Suppressor macrophage treated with lipopolysaccharide for 1 hour (primary cell): ENCODE measurements at regions not wholly inside any gene's neighbourhood (a gene's known extent, or its start where the extent isn't known, plus 50 kb on each side); places are given as distances from the start of the nearest gene placed in this dataset.
A peak's percentile ranks its signal among the peaks of the same experiment; 100 is the strongest.
"Not testable (repeated sequence)": the region's sequence is repeated elsewhere in the genome, so short reads cannot be mapped to it uniquely, and the experiment has no call there.

ENCODE experiments used
- DNase-seq, 3 donors: peaks; one replicate each; pipeline ENCODE4 v3.0.0-alpha.2; 2020 to 2022

DNA sequence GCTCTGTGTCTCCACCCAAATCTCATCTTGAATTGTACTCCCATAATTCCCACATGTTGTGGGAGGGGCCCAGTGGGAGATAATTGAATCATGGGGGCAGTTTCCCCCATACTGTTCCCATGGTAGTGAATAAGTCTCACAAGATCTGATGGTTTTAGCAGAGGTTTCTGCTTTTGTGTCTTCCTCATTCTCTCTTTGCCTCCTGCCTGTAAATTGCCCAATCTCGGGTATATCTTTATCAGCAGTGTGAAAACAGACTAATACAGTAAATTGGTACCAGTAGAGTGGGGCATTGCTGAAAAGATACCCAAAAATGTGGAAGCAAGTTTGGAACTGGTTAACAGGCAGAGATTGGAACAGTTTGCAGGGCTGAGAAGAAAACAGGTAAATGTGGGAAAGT lies 278.1 kb upstream of the PCDH9 start:
- DNase-seq = not testable (repeated sequence)

- no peak for DNase-seq
Measured at GRCh38 chr13:67506407-67506806, 276.3 kb upstream of the PCDH9 start.

- DNase-seq = no peak
Measured at GRCh38 chr13:67505376-67505775, 275.2 kb upstream of the PCDH9 start.

GRCh38 chr13:67498948-67499347 lies 268.8 kb upstream of the PCDH9 start:
- no peak for DNase-seq

DNA sequence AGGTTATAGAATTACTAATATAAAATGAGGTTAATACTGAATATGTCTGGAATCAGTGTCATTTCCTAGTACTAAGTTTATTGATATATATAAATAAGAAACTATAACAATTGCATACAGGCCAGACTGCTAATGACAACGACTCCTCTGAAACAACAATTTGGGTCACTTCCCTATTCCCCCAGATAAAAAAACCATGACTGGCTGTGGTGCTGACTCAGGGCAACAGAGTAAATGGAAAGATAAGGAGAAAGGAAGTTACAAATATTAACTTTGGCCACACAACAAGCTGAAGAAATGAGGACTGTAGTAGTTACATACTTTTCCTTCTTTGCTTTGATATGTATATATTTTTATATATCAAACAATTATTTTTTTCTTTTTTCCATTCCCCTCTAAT lies 263.7 kb upstream of the PCDH9 start:
- DNase-seq = peak; percentile 21 to 34 (median 21)

GRCh38 chr13:67489016-67489415 lies 258.9 kb upstream of the PCDH9 start:
- DNase-seq = no peak

DNA sequence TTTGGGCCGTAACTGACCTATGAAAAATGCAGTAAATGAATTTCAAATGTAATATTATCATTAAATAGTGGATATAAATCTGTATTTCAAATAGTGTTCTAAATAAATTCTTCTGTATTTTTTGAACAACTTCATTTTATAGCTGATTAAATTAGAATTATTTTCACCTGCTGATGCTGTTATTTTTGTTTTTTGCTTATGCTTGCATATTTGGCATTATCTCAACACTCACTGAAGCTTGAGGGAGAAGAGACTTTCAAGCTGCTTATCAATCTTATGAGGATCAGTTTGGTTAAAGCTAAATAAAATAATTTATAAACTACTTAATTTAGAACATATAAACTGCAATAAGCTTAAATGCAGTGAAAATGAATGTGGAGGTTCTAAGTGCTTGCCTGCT lies 251.3 kb upstream of the PCDH9 start:
- DNase-seq = no peak

DNA sequence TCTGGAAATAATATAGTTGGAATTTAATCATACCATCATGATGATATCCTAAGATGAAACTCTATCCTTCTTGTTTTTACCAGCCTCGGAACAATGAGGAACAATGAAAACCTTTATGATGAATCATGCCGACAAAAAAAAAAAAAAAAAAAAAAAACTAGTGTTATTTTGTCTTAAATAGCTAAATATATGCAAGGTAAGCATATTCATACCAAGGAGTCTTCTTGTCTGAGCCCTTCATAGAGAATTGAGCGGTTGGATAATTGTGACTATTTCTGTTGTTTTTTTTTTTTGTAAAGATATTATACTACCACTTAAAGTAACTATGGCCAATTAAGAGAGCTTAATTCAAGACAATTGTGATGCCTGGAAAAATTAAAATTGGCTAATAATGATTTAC lies 244.0 kb upstream of the PCDH9 start:
- DNase-seq = no peak

DNA sequence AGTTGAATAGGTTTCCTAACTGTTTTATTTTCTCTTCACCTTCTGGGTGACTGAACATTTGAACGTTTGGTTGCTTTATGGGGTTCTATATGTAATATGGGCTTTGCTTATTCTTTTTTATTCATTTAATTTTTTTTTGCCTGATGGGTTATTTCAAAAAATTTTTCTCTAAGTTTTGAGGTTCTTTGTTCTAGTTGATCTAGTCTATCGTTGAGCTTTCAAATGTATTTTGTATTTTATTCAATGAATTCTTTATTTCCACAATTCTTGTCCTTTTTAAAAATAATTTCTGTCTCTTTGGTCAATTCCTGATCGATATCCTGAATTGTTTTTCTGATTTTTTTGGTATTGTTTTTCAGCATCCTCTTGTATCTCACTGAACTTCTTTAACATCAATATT lies 239.5 kb upstream of the PCDH9 start:
- DNase-seq = no peak

DNA sequence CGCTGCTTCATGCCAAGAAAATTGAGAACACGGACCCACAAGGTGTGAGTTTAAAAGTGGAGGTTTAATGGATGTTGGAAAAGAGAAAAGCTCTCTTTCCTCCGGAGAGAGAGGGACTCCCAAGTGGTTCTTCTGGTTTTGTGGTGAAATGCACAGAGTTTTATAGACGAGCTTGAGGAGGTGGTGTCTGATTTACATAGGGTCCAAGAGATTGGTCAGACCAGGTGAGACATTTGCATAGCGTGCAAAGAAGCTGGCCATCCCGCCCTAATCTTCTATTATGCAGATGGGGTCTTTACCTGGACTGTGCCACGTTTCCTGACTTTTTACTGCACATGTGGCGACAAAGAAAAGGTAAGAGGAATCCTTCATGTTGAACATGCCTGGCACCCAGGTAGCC lies 236.4 kb upstream of the PCDH9 start:
- DNase-seq = no peak

- DNase-seq = no peak
Measured at GRCh38 chr13:67464154-67464553, 234.0 kb upstream of the PCDH9 start.

- DNase-seq = no peak
Measured at GRCh38 chr13:67462098-67462497, 232.0 kb upstream of the PCDH9 start.

DNA sequence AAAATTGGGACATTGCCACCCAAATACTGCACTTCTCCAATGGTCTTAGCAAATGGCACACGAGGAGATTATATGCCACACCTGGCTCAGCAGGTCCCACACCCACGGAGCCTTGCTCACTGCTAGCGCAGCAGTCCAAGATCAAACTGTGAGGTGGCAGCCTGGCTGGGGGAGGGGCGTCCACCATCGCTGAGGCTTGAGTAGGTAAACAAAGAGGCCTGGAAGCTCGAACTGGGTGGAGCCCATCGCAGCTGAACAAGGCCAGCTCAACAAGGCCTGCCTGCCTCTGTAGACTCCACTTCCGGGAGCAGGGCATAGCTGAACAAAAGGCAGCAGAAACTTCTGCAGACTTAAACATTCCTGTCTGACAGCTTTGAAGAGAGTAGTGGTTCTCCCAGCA lies 222.4 kb upstream of the PCDH9 start:
- DNase-seq = not testable (repeated sequence)

- no peak for DNase-seq
Measured at GRCh38 chr13:67445436-67445835, 215.3 kb upstream of the PCDH9 start.

DNA sequence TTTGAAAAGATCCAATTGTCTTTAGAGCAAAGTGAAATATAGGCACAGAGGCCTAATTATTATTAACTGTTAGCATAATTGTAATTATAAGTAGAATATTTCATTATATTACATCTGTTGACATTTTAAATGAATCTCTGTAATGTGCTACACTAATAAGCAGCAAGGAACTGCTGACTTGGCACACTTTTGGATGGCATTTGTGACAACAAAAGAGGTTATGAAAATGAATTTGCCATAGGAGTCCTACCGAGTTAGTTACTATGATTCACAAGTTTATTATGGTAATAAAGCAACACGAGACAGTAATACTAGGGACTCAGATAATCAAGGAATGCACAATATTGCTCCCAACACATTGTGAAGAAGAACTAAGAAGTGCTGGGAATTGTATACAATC lies 213.8 kb upstream of the PCDH9 start:
- no peak for DNase-seq

DNA sequence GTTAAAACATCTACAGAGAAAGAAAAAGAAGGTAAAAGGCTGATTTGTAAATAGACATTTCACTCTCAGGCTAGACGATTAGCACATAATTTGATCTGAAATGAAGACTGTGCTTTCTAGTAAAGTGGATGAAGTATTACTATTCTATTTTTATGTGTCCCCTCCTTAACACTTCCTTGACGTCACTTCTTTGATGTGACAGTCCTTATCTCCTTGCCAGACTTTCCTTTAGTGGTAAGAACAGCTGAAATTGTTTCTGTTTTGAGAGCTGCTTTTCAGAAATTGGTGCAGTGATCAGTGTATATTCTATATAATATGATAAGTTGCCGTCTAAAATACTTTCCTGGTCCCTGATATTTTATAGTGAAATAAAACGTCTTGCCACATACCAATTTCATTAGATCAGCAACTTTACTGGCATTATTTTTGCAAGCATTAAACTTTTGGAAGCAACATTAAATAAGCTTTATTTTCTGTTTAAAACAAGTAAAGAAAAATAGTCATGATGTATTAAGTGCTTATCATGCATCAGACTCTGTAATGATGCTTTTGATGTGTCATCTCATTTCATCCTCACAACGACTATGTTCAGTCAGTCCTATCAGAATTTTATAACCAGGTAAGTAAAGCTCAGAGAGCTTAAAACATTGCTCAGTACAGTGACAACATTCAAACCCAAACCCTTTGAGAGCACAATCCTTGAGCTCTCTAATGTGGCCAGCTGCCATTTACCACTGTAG lies 210.3 kb upstream of the PCDH9 start:
- no peak for DNase-seq

DNA sequence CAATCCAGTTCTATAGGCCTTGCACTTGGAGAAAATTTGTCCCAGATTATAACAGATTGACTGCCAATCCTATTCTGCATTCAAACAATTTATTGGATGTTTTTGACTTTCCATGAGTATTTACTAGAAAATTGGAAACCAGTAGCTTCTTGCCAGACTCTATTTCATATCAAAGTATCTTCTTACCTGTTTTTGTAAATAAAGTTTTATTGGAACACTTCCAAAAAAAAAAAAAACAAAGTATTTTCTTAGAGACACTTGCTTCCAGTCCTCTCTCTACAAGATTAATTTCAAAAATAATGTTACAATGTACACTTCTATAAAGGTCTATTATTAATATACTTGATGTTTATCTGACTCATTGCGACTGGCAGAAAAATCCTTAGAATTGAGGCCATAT lies 209.2 kb upstream of the PCDH9 start:
- no peak for DNase-seq

DNA sequence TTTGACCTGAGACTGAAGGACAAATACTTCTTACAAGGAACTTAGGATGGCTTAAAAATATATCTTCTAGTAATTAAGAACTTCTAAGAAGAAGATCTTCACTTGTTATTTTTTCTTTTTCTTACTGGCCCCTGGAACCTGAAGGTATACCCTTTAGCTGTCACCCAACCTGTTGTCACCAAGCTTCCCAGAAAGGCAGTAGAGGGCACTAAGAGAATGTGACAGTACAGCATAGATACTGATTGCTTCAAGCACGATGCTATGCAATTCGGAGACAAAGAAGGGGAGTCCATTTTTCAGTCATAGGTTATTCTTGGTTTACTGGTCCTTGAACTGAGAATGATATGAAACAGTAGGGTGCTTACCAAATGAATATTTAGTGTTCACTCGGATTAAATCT lies 208.3 kb upstream of the PCDH9 start:
- peak in 2 of 3 donors; percentile 7 to 16 for DNase-seq

GRCh38 chr13:67437244-67437643 lies 207.1 kb upstream of the PCDH9 start:
- no peak for DNase-seq

- peak in 2 of 3 donors; percentile 1 to 4 for DNase-seq
Measured at GRCh38 chr13:67421475-67421874, 191.3 kb upstream of the PCDH9 start.

GRCh38 chr13:67416047-67416925 lies 186.2 kb upstream of the PCDH9 start:
- no peak for DNase-seq

GRCh38 chr13:67410645-67411044 lies 180.5 kb upstream of the PCDH9 start:
- DNase-seq = no peak

GRCh38 chr13:67408798-67409197 lies 178.7 kb upstream of the PCDH9 start:
- no peak for DNase-seq

DNA sequence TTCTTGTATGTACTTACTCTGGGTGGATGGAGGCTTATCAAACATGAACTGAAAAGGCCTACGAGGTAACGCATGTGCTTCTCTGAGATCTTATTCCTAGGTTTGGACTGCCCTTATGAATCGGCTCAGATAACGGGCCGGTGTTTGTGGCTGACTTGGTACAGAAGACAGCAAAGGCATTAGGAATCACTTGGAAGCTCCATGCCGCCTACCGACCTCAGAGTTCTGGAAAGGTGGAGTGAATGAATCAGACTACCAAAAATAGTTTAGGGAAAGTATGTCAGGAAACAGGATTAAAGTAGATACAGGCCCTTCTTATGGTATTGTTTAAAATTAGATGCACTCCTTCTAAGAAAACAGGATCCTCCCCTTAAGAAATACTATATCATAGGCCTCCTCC lies 172.4 kb upstream of the PCDH9 start:
- DNase-seq = no peak
